ENCODE measurements at regions not wholly inside any gene's neighbourhood (a gene's known extent, or its start where the extent isn't known, plus 50 kb on each side); places are given as distances from the start of the nearest gene placed in this dataset.

GRCh38 chr15:62416526-62416925 lies 251.4 kb upstream of the C2CD4B start:
- Mint-ChIP-seq H3K27ac (no peak overlapping the region), H3K27me3 (ENCODE audit: low read depth) (no peaks in the 10 kb centered on the region), H3K9me3 (peaks cover 5% of the 10 kb centered on the region), H3K36me3 (no peaks in the 10 kb centered on the region), H3K4me1 (peaks cover 54% of the 10 kb centered on the region), H3K4me3 (no peak overlapping the region)
- CTCF ChIA-PET = interaction anchor here (1.1 to 1.5 kb wide), 3 partner anchors 133 to 326 kb away, joined by 3 to 4 read pairs (median 4); no protein-coding TSS in a partner anchor
- ATAC-seq (peak; percentile 81), DNase-seq (ENCODE audit: low spot score) (no peak)
- POLR2A ChIA-PET = no interaction called here
- TF ChIP-seq ZNF396 (CRISPR knock-in tag; IDR thresholded peaks at IDR 0.05; ENCODE audit: borderline replicate concordance) = no peak
- no peak for TF ChIP-seq ZNF512 (CRISPR knock-in tag; IDR thresholded peaks at IDR 0.05; ENCODE audit: borderline replicate concordance)
- TF ChIP-seq ZNF416 (CRISPR knock-in tag; IDR thresholded peaks at IDR 0.05) = no peak
- TF ChIP-seq E2F5 (CRISPR knock-in tag; IDR thresholded peaks at IDR 0.05) = no peak
- TF ChIP-seq ZBTB43 (CRISPR knock-in tag; IDR thresholded peaks at IDR 0.05) = no peak
- TF ChIP-seq PRDM15 (CRISPR knock-in tag; IDR thresholded peaks at IDR 0.05) = no peak
- no peak for TF ChIP-seq NFYB (CRISPR knock-in tag; conservative IDR thresholded peaks at IDR 0.05; ENCODE audit: low read depth)
- no peak for TF ChIP-seq FOXK1 (CRISPR knock-in tag; IDR thresholded peaks at IDR 0.05)
- TF ChIP-seq NR1H2 (CRISPR knock-in tag; IDR thresholded peaks at IDR 0.05) = no peak
- no peak for TF ChIP-seq ZNF281 (CRISPR knock-in tag; IDR thresholded peaks at IDR 0.05)
- TF ChIP-seq STAT6 (CRISPR knock-in tag; conservative IDR thresholded peaks at IDR 0.05; ENCODE audit: low read depth) = no peak
- no peak for TF ChIP-seq ZNF138 (CRISPR knock-in tag; conservative IDR thresholded peaks at IDR 0.05)
- no peak for TF ChIP-seq SP1 (CRISPR knock-in tag; conservative IDR thresholded peaks at IDR 0.05)
- TF ChIP-seq IRF2 (CRISPR knock-in tag; IDR thresholded peaks at IDR 0.05; ENCODE audit: borderline replicate concordance, low read depth) = no peak
- TF ChIP-seq MXD4 (CRISPR knock-in tag; IDR thresholded peaks at IDR 0.05; ENCODE audit: borderline replicate concordance) = no peak
- no peak for TF ChIP-seq HMGA2 (CRISPR knock-in tag; IDR thresholded peaks at IDR 0.05)
- TF ChIP-seq E2F1 (CRISPR knock-in tag; IDR thresholded peaks at IDR 0.05) = no peak
- no peak for TF ChIP-seq CBFB (CRISPR knock-in tag; IDR thresholded peaks at IDR 0.05; ENCODE audit: low read depth)
- TF ChIP-seq CREM (CRISPR knock-in tag; IDR thresholded peaks at IDR 0.05) = no peak
- no peak for TF ChIP-seq SOX15 (CRISPR knock-in tag; IDR thresholded peaks at IDR 0.05)
